Hepatocyte (in vitro differentiated cells): ENCODE measurements at regions not wholly inside any gene's neighbourhood (a gene's known extent, or its start where the extent isn't known, plus 50 kb on each side); places are given as distances from the start of the nearest gene placed in this dataset.

Experiments used
- DNase-seq: peaks from one replicate; pipeline ENCODE4 v3.0.0-alpha.2; 2016; ENCODE audit warnings: low spot score
- H2AFZ ChIP-seq: fragments of 200-600 bp; sonication (generic); 2 replicates; pipeline ENCODE4 v1.6.0; 2016; ENCODE audit warnings: antibody characterized with exemption, mild to moderate bottlenecking
- H3K27ac ChIP-seq: fragments of 200-600 bp; sonication (generic); 2 replicates; pipeline ENCODE4 v1.5.1; 2016; ENCODE audit warnings: mild to moderate bottlenecking
- H3K27me3 ChIP-seq: fragments of 200-600 bp; sonication (generic); 2 replicates; pipeline ENCODE4 v1.6.1; 2016
- H3K36me3 ChIP-seq: fragments of 200-600 bp; sonication (generic); replicated peaks from 2 replicates; pipeline ENCODE4 v1.5.1; 2016; ENCODE audit warnings: low read depth; ENCODE audit not compliant: insufficient read depth
- H3K4me1 ChIP-seq: fragments of 200-600 bp; sonication (generic); 2 replicates; pipeline ENCODE4 v1.5.1; 2016; ENCODE audit warnings: mild to moderate bottlenecking, moderate library complexity; ENCODE audit not compliant: insufficient read depth
- H3K4me2 ChIP-seq: fragments of 200-600 bp; sonication (generic); 2 replicates; pipeline ENCODE4 v1.6.0; 2016
- H3K4me3 ChIP-seq: fragments of 200-600 bp; sonication (generic); 2 replicates; pipeline ENCODE4 v1.5.1; 2016; ENCODE audit warnings: mild to moderate bottlenecking
- H3K79me2 ChIP-seq: fragments of 200-600 bp; sonication (generic); 2 replicates; pipeline ENCODE4 v1.6.0; 2017; ENCODE audit warnings: mild to moderate bottlenecking
- H3K9me2 ChIP-seq: fragments of 200-600 bp; sonication (generic); replicated peaks from 2 replicates; pipeline ENCODE4 v1.6.0; 2017; ENCODE audit warnings: mild to moderate bottlenecking; ENCODE audit not compliant: insufficient read depth
- H3K9me3 ChIP-seq: fragments of 200-600 bp; sonication (generic); 2 replicates; pipeline ENCODE4 v1.5.1; 2016; ENCODE audit warnings: low read depth, mild to moderate bottlenecking
- H4K20me1 ChIP-seq: fragments of 200-600 bp; sonication (generic); 2 replicates; pipeline ENCODE4 v1.6.0; 2016; ENCODE audit warnings: mild to moderate bottlenecking; ENCODE audit not compliant: insufficient read depth, poor library complexity, severe bottlenecking
- EZH2 ChIP-seq: fragments of 200-600 bp; sonication (generic); IDR thresholded peaks from 2 replicates; pipeline ENCODE4 v1.6.1; 2016; ENCODE audit warnings: antibody characterized with exemption, mild to moderate bottlenecking, borderline replicate concordance
- EZH2phosphoT487 ChIP-seq: fragments of 200-600 bp; sonication (generic); IDR thresholded peaks from one replicate; pipeline ENCODE4 v1.6.1; 2018; ENCODE audit warnings: antibody characterized with exemption, mild to moderate bottlenecking, low read depth, moderate library complexity; ENCODE audit not compliant: unreplicated experiment, severe bottlenecking
- WGBS: methylation state at CpG from one replicate; pipeline ENCODE4 v1.1.6; 2016; ENCODE audit warnings: low lambda C conversion rate; ENCODE audit errors: missing lambda C conversion rate; 5-methylcytosine and 5-hydroxymethylcytosine counted together
- TF ChIP-seq, protein P1 (sequence below): fragments of 200-600 bp; sonication (generic); IDR thresholded peaks from 2 replicates; pipeline ENCODE4 v1.5.1; 2016; ENCODE audit warnings: antibody characterized with exemption, mild to moderate bottlenecking; ENCODE audit not compliant: poor library complexity

DNA sequence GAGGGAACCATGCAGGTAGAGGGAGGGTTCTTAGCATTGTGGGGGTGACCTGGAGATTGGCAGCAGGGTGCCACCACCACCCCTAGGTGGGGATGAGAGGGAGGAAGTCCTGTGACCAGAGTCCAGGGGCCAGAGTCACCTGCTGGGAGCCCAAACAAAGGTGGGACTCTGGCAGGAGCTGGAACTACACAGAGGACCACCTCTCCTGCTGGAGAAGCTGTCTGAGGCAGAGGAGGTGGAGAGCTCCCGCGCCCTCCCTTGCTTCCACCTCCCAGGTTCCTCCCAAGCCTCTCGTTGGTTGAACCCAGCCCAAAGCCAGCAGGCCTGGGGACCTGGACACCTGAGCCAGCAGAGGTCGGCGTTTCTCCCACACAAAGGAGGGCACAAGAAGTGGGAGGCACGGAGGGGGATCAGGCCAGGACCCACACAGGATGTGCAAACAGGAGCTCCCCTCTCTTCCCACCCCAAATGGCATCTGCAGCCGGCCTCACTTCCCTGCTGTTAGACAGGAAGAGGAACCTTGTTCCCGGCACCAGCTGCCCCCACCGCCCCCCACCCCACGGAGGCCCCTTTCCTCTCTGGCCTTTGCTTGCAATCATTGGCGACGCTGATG lies 154.6 kb downstream of the SEC14L1 start:
- no peak for TF ChIP-seq EZH2
- no peak for TF ChIP-seq EZH2phosphoT487
- TF ChIP-seq, protein P1, sequence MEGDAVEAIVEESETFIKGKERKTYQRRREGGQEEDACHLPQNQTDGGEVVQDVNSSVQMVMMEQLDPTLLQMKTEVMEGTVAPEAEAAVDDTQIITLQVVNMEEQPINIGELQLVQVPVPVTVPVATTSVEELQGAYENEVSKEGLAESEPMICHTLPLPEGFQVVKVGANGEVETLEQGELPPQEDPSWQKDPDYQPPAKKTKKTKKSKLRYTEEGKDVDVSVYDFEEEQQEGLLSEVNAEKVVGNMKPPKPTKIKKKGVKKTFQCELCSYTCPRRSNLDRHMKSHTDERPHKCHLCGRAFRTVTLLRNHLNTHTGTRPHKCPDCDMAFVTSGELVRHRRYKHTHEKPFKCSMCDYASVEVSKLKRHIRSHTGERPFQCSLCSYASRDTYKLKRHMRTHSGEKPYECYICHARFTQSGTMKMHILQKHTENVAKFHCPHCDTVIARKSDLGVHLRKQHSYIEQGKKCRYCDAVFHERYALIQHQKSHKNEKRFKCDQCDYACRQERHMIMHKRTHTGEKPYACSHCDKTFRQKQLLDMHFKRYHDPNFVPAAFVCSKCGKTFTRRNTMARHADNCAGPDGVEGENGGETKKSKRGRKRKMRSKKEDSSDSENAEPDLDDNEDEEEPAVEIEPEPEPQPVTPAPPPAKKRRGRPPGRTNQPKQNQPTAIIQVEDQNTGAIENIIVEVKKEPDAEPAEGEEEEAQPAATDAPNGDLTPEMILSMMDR, result no peak
- Histone ChIP-seq H3K4me1 (peaks cover 10% of the 10 kb centered on the region), H3K4me2 (no peak overlapping the region), H4K20me1 (no peaks in the 10 kb centered on the region), H3K27me3 (no peaks in the 10 kb centered on the region), H3K4me3 (no peak overlapping the region), H3K9me3 (no peaks in the 10 kb centered on the region), H3K27ac (no peak overlapping the region), H3K36me3 (no peaks in the 10 kb centered on the region), H3K9me2 (no peaks in the 10 kb centered on the region), H2AFZ (no peak overlapping the region), H3K79me2 (peaks cover 78% of the 10 kb centered on the region)
- no peak for DNase-seq
- WGBS, result 89% methylated on average over 7 of the region's 12 CpGs

DNA sequence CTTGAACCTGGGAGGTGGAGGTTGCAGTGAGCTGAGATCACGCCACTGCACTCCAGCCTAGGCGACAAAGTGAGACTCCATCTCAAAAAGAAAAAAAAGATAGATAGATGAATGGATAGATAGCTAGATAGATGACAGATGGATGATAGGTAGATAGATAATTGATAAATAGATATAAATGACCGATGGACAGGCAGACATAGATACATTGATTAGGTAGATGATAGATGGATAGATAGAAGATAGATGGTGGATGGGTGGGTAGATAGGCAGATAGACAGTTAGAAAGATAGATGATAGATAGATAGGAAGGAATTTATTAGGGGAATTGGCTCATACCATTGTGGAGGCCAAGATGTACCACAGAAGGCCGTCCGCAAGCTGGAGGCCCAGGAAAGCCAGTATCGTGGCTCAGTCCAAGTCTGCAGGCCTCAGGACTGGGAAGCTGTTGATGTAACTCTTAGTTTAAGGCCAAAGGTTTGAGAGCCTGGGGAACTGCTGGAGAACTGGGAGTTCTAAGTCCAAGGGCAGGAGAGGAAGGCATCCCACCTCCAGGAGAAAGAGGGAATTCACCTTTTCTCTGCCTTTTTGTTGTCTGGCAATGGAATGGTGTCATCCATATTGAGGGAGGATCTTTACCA lies 156.1 kb downstream of the SEC14L1 start:
- H3K9me2 ChIP-seq, result no peaks in the 10 kb centered on the region
- peaks cover 63% of the 10 kb centered on the region for H3K79me2 ChIP-seq
- H3K4me2 ChIP-seq, result no peak overlapping the region
- H3K4me1 ChIP-seq, result peaks cover 10% of the 10 kb centered on the region
- H4K20me1 ChIP-seq, result no peaks in the 10 kb centered on the region
- 91% methylated on average over 6 of the region's 6 CpGs for WGBS
- H3K27me3 ChIP-seq, result no peaks in the 10 kb centered on the region
- TF ChIP-seq, protein P1, result no peak
- TF ChIP-seq EZH2 (no peak), EZH2phosphoT487 (no peak)
- DNase-seq, result no peak
- no peaks in the 10 kb centered on the region for H3K9me3 ChIP-seq
- H3K36me3 ChIP-seq, result no peaks in the 10 kb centered on the region
- H3K4me3 ChIP-seq, result no peak overlapping the region
- H3K27ac ChIP-seq, result no peak overlapping the region
- no peak overlapping the region for H2AFZ ChIP-seq

DNA sequence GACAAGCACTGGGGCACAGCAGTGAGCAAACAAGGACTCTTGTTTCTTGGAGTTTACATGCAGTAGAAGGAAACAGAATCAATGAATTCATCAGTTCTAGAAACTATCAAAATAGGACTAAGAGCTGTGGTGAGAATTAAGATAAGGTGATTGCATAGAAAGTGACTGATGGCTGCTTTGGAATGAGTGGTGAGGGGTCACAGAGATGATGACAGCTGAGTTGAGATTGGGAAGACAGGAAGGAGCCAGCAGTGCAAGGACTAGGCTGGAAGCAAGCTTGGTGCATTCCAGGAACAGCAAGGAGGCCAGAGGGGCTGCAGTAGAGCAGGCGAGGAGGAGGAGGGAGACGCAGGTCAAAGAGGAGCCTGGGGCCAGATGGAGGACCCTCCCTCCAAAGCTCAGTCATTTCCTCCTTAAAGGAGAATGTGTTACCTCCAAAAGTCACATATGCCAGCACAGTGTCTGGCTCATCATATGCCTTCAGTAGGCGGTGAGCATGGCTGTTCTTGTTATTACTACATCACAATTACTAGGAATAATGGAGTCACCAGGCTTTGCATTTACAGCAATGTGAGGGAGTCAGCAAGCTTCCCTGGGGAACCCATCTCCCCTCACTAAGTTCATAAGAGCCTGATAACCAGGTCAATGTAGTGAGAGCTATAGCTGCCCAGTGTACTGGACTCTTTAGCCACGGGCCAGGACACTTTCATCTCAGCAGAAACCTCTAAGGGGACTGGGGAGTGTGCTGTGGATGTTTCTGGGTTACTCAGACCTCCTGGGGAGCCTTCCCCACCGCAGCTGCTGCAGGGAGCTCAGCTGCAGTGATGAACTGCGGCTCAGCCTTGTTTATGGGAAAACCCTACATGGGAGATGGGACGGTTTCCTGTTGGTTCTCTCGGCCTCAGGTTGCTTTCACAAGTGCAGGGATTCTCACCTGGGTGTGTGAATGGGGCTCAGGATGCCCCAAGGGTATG lies 157.2 kb downstream of the SEC14L1 start:
- 83% methylated on average over 8 of the region's 8 CpGs for WGBS
- TF ChIP-seq, protein P1, result no peak
- TF ChIP-seq EZH2phosphoT487 (no peak), EZH2 (no peak)
- no peaks in the 10 kb centered on the region for H3K9me3 ChIP-seq

More for the DNA sequence above, 157.2 kb downstream of the SEC14L1 start:
- no peaks in the 10 kb centered on the region for H4K20me1 ChIP-seq
- H3K27ac ChIP-seq, result no peak overlapping the region
- no peak for DNase-seq
- H3K79me2 ChIP-seq, result peaks cover 61% of the 10 kb centered on the region
- no peak overlapping the region for H3K4me3 ChIP-seq
- H3K27me3 ChIP-seq, result no peaks in the 10 kb centered on the region
- H3K4me1 ChIP-seq, result peaks cover 12% of the 10 kb centered on the region
- H2AFZ ChIP-seq, result no peak overlapping the region
- no peaks in the 10 kb centered on the region for H3K9me2 ChIP-seq
- no peak overlapping the region for H3K4me2 ChIP-seq
- H3K36me3 ChIP-seq, result no peaks in the 10 kb centered on the region
